GM18873 (cell line): ENCODE measurements at regions not wholly inside any gene's neighbourhood (a gene's known extent, or its start where the extent isn't known, plus 50 kb on each side); places are given as distances from the start of the nearest gene placed in this dataset.
"Not testable (repeated sequence)": the region's sequence is repeated elsewhere in the genome, so short reads cannot be mapped to it uniquely, and the experiment has no call there.

Experiments used
- ATAC-seq: cut with Tn5 transposase; IDR thresholded peaks from one replicate; pipeline ENCODE4 v1.9.1; 2021; ENCODE audit warnings: mild to moderate bottlenecking, moderate library complexity, moderate number of reproducible peaks; ENCODE audit not compliant: unreplicated experiment, low FRiP score

DNA sequence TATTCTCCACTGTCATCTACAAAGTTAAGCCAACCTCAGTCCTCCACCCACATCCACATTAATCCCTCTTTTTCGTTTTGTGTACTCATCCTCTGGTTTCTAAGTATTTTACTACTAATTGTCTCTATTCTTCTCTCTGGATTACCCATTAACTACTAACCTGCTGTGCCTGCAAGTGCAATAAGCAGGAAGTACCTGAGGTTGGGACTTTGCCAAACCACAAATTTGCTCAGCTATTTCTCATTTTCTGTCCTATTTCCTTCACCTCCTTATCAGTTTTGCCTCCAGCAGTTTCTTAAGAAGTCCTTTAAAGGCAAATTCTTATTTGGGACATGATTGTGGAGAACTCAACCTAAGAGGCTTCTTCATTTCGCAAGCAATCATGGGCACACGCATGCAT, 1708.9 kb downstream of the SLITRK5 start:
- no peak for ATAC-seq

DNA sequence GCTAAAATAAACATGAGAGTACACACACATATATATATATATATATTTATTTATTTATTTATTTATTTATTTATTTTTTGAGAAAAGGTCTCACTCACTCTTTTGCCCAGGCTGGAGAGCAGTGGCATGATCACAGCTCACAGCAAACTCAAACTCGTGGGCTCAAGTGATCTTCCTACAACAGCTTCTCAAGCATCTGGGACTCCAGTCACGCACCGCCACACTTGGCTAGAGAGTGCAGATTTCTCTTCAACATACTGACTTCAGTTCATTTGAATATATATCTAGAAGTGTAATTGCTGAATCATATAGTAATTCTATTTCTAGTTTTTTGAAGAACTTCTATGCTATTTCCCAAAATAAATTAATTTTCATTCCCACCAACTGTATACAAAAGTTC, 1711.8 kb downstream of the SLITRK5 start:
- ATAC-seq: no peak

DNA sequence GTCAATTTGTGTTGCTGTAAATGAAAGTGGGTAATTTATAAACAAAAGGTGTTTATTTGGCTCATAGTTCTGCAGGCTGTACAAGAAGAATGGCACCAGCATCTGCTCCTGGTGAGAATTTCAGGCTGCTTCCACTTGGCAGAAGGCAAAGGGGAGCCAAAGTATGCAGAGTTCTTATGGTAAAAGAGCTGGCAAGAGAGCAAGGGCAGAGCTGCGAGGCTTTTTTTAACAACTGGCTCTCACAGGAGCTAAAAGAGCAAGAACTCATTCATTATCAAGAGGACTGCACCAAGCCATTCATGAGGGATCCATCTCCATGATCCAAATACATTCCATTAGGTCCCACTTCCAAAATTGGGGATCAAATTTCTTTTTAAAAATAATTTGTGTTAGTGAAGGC, 1712.7 kb downstream of the SLITRK5 start:
- no peak for ATAC-seq

DNA sequence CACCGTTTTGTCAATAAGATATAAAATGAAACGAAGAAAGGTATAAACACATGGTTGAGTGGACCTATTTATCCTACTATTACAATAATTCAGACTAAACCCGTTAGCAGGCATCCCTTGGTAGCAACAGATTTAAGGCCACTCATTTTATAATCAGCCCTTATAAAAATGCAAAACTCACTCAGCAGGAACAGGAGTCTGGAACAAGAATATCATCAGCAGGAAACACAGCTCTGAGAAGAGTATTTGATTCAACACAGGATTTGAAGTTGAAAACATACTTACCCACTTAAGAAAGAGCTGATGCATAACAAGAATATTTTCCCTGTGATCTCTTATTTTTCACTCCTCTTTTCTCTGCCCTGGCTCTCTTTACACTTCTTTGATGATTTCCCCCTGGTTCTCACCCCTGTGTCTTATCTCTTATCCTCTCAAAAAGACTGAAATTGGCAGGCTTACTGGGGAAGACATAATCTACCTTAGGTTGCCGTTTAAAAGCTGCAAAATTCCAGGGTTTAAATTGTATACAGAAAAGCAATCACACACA, 1722.7 kb downstream of the SLITRK5 start:
- ATAC-seq: no peak

DNA sequence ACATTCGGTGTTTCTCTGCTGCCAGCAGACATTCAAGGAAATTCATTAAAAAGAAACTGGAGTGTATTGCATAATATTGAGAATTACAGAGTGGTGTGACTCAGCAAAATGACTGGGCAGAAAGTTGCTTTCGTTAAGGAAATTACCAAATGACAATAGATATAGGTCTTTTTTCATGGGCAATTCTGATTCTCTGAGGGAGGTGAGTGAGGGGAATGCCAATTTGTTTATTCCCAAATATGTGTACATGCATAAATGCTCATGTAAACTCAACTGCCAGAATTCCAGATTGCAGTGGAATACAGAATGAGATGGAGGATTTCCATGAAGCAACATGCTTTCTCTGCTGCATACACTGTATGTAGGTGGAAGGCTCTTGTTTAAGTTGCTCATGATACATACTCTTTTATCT, 1730.1 kb downstream of the SLITRK5 start:
- ATAC-seq: no peak

DNA sequence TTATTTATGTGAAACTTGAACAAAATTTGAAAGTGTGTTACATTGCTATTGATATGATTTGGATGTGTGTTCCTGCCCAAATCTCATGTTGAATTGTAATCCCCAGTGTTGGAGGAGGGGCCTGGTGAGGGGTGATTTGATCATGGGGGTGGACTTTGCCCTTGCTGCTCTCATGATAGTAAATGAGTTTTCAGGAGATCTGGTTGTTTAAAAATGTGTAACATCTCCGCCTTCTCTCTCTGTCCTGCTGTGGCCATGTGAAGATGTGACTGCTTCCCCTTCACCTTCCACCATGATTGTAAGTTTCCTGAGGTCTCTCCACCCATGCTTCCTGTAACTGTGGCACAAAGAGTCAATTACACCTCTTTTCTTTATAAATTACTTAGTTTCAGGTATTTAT, 1731.0 kb downstream of the SLITRK5 start:
- ATAC-seq: no peak

DNA sequence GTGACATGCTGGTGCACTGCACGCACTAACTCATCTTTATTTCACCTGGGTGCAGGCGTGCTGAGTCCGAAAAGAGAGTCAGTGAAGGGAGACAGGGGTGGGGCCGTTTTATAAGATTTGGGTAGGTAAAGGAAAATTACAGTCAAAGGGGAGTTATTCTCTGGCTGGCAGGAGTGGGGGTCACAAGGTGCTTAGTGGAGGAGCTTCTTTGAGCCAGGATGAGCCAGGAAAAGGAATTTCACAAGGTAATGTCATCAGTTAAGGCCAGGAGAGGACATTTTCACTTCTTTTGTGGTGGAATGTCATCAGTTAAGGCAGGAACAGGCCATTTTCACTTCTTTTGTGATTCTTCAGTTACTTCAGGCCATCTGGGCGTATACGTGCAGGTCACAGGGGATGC, 1734.9 kb downstream of the SLITRK5 start:
- not testable (repeated sequence) for ATAC-seq

DNA sequence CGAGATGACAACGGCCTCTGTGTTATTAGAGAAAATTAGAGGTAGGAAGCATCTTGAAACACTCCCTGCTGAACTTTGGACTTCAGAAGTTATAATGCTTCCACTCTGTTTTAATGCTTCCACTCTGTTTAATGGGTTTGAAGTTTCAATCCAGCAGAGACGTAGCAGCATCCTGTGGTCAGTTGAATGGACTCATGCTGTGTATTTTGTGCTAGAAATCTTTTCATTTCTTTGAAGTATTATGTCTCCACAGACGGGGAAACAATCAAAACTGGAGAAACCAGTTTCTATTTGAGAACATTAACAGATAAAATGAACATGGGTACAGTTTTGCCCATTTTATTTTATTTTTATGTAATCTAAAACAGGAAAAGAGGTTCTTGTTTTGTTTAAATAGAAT, 1736.2 kb downstream of the SLITRK5 start:
- no peak for ATAC-seq

DNA sequence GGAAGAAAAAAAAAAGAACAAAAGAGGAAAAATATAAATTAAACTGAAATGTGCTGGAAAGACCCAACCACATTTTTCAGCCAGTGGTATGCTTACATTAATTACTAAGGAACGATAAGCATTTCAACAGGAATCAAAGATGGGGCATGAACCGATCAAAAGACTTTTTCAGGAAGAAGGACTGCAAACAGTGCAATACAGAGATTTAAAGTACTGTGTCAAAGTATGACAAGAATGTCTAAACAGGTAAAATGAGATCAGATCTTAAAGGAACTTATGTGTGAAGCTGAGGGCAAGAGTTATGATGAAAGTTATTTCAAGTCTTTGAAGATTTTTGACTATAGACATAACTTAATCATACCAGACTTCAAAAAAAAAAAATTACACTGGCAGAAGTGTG, 1761.8 kb downstream of the SLITRK5 start:
- ATAC-seq: no peak

DNA sequence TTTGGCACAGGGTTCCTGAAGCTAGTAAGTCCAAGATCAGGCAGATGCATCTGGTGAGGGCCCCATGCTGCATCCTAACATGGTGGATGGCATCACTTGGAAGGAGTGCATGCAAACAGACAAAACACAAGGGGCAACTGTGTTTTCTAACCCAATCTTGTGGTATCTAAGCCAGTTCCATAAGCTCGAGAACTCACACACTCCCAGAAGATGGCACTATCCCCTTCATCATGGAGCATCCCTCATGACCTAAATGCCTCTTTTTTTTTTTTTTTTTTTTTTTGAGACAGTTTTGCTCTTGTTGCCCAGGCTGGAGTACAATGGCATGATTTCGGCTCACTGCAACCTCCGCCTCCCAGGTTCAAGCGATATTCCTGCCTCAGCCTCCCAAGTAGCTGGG, 1763.5 kb downstream of the SLITRK5 start:
- ATAC-seq: not testable (repeated sequence)

DNA sequence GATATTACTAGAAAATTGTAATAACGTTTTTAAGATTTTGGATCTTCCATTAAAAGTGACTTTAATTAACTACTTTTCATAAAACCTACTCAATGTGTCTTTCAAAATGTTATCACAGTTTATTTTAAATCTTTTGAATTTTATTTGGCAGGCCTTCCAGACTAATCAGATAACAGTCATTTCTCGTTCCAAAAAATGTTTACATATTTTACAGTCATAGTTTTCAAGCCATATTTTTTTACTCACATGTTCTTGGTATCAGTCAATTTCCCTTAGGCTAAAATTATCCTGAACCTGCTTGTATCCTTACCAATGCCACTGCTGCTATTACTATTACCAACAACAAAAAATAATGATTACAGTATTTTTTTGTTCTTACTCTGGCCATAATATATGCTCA, 1783.5 kb downstream of the SLITRK5 start:
- no peak for ATAC-seq

DNA sequence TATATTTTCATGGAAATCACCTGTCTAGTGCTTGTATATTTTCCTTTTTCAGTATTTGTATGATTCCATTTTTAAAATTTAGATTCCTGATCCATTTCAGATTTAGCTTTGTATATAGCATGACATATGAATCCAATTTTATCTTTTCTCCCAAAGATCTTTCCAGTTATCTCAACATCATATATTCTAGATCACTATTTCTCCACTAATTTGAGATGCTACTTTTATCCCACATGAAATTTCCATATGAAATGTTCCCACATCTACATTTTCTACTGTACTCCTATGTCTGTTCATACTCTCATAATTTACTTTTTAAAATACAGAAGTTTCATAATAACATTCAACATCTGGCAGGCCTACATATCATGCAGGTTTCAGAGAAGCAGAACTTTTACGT, 1784.1 kb downstream of the SLITRK5 start:
- no peak for ATAC-seq

DNA sequence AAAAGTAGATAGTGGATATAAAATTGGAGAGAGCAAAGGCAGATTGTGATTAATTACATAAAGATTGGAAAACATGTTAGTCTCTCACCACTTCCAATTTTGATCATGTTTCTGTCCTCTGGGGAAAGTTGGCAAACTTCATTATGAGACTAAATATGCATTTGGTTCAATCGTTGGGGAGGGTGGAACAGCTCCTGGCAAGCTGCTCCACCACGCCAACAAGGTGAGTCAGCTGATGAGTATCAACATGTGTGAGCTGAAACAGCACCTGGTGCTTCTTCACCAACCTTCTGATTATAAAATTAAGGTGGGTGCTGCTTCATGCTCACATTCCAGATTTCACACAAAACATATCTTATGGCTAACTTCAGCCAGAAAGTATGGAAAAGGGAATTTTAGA, 1784.6 kb downstream of the SLITRK5 start:
- no peak for ATAC-seq

DNA sequence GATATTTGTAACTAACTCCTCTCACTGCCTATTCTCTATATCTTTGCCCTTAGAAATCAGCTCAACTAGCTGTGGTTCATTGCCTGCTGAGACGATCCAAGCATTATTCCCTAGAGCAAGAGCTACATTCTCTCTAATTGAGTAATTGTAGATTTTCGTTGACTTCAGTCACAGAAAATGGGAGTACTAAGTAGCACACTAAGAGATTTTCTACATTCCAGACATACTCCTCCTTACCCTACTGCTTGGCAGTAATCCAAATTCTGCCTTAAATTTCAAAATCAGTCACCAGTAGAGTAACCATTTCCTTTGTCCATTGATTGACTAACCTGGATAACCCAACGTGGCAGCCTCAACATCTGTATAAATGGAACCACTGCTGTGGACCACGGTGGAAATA, 1786.8 kb downstream of the SLITRK5 start:
- ATAC-seq: no peak

DNA sequence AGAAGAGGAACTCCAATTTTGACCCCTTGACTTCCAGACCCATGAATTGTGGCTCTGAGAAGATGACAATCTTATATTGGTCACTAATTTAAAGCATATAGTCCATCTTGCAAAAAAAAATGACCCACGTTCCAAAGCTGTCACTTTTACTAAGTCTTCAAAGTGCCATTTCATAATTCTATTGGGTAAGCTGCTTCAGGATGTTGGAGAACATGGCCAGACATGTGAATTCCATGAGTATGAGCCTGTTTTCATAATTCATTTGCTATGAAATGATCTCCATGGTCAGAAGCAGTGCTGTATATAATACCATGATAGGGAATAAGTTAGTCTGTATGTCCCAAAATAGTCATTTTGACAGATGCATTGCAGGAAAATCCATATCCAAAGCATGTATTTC, 1787.3 kb downstream of the SLITRK5 start:
- no peak for ATAC-seq

DNA sequence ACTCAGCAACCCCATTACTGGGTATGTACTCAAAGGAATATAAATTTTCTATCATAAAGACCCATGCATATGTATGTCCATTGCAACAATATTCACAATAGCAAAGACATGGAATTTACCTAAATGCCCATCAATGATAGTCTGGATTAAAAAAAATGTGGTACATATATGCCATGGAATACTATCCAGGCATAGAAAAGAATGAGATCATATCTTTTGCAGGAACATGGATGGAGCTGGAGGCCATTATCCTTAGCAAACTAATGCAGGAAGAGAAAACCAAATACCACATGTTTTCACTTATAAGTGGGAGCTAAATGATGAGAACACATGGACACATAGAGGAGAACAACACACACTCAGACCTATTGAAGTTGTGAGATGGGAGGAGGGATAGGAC, 1789.7 kb downstream of the SLITRK5 start:
- not testable (repeated sequence) for ATAC-seq

DNA sequence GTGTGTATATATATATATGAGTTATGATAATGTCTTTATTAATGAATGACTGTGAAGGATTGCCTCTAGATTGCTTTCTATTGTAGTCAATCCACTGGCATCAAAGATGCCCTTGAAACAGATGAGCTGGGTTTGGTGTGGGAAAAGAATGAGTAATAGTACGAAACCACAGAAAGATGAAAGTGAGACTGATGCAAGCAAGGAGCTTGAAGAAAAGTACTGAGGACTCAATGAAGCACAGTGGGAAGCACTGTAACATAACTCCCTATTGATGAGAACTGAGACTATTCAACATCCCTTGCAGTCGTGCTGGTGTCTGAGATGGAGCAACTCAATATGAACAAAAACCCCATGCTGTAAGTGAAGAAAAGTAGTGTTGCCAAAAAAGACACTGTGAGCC, 1794.2 kb downstream of the SLITRK5 start:
- no peak for ATAC-seq

DNA sequence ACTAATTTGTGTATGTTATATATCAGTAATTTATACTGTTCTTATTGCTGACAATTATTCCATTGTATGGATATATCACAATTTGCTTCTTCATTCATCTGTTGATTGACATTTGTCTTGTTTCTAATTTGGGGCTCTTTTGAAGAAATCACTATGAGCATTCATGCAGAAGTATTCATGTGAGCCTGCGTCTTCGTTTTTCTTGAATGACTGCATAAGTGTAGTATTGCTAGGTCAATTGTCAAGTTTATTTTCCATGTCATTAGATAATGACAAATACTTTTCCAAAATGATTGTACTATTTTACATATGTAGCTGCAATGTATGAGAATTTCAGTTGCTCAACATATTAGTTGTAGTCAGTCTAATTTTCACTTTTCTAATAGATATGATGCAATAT, 1796.9 kb downstream of the SLITRK5 start:
- no peak for ATAC-seq

DNA sequence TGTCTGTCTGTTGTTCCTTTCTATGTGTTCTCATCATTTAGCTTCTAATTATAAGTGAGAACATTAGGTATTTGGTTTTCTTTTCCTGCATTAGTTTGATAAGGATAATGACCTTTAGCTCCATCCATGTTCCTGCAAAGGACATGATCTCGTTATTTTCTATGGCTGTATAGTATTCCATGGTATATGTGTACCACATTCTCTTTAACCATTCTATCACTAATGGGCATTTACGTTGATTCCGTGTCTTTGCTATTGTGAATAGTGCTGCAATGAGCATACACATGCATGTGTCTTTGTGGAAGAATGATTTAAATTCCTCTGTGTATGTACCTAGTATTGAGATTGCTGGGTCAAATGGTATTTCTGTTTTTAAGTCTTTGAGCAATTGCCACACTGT, 1799.7 kb downstream of the SLITRK5 start:
- no peak for ATAC-seq

DNA sequence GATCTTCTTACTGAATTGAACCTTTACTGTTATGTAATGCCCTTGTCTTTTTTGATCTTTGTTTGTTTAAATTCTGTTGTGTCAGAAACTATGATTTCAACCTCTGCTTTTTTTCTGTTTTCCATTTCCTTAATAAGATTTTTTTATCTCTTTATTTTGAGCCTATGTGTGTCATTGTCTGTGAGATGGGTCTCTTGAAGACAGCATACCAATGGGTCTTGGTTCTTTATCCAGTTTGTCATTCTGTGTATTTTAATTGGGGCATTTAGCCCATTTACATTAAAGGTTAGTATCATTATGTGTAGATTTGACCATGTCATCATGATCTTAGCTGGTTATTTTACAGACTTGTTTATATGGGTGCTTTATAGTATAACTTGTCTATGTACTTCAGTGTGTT, 1803.3 kb downstream of the SLITRK5 start:
- no peak for ATAC-seq

DNA sequence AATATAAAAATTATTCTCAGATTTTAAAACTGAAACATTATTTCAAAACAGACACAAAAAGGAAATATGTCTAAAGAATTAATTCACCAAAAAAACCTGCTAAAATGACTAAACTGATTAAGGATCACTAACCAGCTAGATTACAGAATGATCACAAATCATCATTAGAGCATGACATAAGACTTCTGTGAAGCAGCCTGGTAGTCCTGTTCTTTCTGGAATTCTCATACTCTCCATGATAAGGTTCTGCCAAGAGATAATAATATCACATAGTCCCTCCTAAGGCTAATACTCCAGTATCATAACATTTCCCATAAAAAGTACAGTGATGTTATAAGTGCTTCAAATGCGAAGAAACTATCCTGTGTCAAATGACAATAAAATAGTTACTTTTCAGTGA, 1814.9 kb downstream of the SLITRK5 start:
- no peak for ATAC-seq

DNA sequence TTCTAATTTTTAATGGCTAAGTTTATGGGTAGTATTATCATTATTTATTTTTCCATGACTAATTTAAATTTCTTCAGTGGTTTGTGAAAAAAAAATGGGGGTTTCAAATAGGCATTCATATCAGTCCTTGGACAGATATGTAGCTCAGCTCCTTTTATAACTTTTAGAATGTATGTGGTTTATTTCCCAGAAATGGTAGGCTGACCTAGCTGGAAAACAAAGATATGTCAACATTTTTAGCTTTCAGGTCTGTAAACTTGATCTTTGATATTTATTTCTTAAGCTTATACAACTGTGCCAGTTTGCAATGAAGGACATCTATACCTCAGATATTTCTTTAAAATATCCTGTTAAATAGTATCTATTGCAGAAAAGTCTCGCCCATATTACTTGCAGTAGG, 1815.5 kb downstream of the SLITRK5 start:
- no peak for ATAC-seq

DNA sequence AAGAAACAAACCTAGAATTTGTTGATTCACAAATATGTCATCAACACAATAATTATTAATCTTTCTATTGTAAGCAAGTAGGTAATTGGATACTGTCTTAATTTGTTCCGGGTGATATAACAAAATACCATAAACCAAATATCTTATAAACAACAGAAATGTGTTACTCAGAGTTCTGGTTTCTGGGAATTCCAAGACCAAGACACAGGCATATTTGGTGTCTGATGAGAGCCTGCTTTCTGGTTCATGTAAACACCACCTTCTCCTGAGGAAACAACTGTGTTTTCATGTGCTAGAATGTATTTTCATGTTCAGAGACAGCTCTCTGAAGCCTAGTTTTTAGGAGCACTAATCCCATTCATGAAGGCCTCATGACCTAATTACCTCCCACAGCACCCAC, 1819.5 kb downstream of the SLITRK5 start:
- ATAC-seq: no peak
